ENCODE measurements at regions not wholly inside any gene's neighbourhood (a gene's known extent, or its start where the extent isn't known, plus 50 kb on each side); places are given as distances from the start of the nearest gene placed in this dataset.

DNA sequence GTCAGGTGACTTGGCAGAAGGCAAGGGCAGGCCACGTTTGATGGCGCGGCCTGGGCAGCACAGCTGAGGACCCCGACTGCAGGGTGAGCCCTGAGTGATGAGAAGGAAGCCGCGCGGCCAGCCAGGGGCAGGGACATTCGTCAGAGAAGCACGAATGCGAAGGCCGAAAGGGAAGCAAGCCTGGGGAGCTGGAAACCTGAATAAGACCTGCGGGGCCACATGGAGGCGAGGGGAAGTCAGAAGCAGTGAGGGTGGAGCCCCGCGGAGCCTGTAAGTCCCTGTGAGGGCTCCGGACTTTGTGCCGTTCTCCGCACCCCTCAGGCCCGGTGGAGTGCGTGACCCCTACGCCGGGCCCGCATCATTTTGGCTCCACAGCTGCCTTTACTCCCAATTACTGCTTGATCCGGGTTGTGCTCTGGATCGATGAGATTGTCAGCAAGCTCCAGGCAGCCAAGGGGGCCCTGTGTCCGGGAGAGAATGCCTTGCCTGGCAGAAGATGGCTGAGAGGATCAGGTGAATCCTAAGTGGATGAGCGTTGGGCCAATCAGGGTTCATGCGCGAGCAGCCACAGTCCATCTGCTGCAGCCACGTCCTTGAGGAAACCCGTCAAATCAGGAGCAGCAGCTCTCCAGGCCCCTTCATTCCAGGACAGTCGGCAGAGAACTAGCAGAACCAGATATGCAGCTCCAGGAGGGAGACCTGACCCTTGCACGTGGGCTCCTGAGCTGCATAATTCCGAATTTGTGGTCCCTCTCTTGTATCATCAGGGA is 293.3 kb upstream of the SHH start:
- Mint-ChIP-seq H3K9me3 (ENCODE audit: low read depth, unreplicated experiment) (no peaks in the 10 kb centered on the region), H3K4me1 (ENCODE audit: low read depth, unreplicated experiment) (no peaks in the 10 kb centered on the region), H3K27me3 (ENCODE audit: unreplicated experiment) (peaks cover 16% of the 10 kb centered on the region), H3K27ac (ENCODE audit: unreplicated experiment) (no peak overlapping the region), H3K4me3 (ENCODE audit: low read depth, unreplicated experiment) (no peak overlapping the region), H3K36me3 (ENCODE audit: insufficient read depth, unreplicated experiment) (no peaks in the 10 kb centered on the region)
- BruUV-seq (replicated peaks): no TSS peak
- DNase-seq: no peak
- intact Hi-C loops (cut with micrococcal nuclease; ENCODE audit: unreplicated experiment): no loop called here
- TF ChIP-seq, protein P1, sequence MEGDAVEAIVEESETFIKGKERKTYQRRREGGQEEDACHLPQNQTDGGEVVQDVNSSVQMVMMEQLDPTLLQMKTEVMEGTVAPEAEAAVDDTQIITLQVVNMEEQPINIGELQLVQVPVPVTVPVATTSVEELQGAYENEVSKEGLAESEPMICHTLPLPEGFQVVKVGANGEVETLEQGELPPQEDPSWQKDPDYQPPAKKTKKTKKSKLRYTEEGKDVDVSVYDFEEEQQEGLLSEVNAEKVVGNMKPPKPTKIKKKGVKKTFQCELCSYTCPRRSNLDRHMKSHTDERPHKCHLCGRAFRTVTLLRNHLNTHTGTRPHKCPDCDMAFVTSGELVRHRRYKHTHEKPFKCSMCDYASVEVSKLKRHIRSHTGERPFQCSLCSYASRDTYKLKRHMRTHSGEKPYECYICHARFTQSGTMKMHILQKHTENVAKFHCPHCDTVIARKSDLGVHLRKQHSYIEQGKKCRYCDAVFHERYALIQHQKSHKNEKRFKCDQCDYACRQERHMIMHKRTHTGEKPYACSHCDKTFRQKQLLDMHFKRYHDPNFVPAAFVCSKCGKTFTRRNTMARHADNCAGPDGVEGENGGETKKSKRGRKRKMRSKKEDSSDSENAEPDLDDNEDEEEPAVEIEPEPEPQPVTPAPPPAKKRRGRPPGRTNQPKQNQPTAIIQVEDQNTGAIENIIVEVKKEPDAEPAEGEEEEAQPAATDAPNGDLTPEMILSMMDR (IDR thresholded peaks at IDR 0.05; ENCODE audit: unreplicated experiment): no peak
- CTCF ChIA-PET: no interaction called here

DNA sequence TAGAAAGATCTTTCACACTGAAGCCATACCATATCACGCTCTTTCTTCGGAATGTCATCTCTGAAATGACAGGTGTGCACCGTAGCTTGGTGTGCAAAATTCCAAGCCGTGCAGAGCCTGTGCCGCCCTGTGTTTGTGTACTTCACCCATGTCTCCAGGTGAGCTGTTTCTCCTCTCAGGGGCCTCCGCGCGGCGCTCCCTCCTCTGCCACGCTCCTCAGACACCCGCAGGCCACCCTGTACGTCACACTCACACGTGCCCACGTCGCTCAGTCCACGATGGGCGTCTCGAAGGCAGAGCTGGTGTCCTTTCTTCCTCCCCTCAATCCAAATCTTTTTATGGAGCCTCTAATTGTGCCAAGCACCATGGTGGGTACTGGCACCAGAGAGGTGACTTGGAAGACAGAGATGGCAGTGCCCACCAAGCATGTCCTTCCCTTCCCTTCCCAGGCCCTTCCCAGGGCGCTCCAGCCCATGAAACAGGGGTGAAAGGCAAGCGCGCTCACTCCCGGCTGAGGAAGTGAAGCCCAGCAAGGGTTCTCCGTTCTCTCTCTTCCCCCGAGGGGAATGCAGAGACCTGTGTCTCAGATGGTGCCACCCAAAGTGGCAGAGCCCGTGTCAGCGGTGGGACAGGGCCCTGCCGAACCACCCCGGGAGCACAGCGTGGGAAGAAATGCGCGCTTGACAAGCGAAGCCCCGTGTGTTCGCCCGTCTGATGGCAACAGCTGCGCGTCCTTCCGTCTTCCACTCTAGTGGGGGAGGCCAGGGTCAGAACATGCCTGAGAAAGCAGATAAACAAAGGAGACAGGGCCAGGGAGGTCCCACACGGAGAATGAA is 292.5 kb upstream of the SHH start:
- CTCF ChIA-PET: no interaction called here
- TF ChIP-seq, protein P1 (IDR thresholded peaks at IDR 0.05; ENCODE audit: unreplicated experiment): no peak
- Mint-ChIP-seq H3K4me1 (ENCODE audit: low read depth, unreplicated experiment) (no peaks in the 10 kb centered on the region), H3K27me3 (ENCODE audit: unreplicated experiment) (peaks cover 16% of the 10 kb centered on the region), H3K4me3 (ENCODE audit: low read depth, unreplicated experiment) (no peak overlapping the region), H3K27ac (ENCODE audit: unreplicated experiment) (no peak overlapping the region), H3K9me3 (ENCODE audit: low read depth, unreplicated experiment) (no peaks in the 10 kb centered on the region), H3K36me3 (ENCODE audit: insufficient read depth, unreplicated experiment) (no peaks in the 10 kb centered on the region)
- intact Hi-C loops (cut with micrococcal nuclease; ENCODE audit: unreplicated experiment): no loop called here
- no peak for DNase-seq
- no TSS peak for BruUV-seq (replicated peaks)

DNA sequence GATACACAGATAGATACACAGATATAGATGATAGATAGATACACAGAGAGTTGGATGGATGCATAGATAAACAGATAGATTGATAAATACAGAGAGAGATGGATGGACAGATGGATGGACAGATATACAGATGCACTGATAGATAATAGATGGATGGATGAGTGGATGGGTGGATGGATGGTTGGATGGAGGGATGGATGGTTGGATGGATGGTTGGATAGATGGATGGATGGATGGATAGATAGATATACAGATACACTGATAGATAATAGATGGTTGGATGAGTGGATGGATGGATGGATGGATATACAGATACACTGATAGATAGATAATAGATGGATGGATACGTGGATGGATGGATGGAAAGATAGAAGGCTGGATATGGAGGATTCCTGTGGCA is 290.0 kb upstream of the SHH start:
- no peak for DNase-seq
- TF ChIP-seq, protein P1 (IDR thresholded peaks at IDR 0.05; ENCODE audit: unreplicated experiment): no peak
- no peak overlapping the region for H3K27ac Mint-ChIP-seq (ENCODE audit: unreplicated experiment)
- no peaks in the 10 kb centered on the region for H3K9me3 Mint-ChIP-seq (ENCODE audit: low read depth, unreplicated experiment)
- BruUV-seq (replicated peaks): no TSS peak
- H3K4me1 Mint-ChIP-seq (ENCODE audit: low read depth, unreplicated experiment): no peaks in the 10 kb centered on the region
- CTCF ChIA-PET: no interaction called here
- intact Hi-C loops (cut with micrococcal nuclease; ENCODE audit: unreplicated experiment): no loop called here
- no peaks in the 10 kb centered on the region for H3K36me3 Mint-ChIP-seq (ENCODE audit: insufficient read depth, unreplicated experiment)
- no peak overlapping the region for H3K4me3 Mint-ChIP-seq (ENCODE audit: low read depth, unreplicated experiment)
- H3K27me3 Mint-ChIP-seq (ENCODE audit: unreplicated experiment): peaks cover 16% of the 10 kb centered on the region

DNA sequence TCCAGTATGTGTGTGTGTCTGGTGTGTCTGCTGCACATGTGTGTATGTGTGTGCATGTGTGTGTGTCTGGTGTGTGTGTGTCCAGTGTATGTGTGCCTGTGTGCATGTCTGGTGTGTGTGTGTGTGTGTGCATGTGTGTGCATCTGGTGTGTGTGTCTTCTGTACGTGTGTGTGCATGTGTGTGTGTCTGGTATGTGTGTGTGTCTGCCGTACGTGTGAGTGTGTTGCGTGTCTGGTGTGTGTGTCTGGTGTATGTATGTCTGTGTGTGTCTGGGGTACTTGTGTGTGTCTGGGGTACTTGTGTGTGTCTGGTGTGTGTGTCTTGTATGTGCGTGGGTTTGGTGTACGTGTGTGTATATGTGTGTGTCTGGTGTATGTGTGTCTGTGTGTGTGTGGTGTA is 289.1 kb upstream of the SHH start:
- TF ChIP-seq, protein P1 (IDR thresholded peaks at IDR 0.05; ENCODE audit: unreplicated experiment): no peak
- no peak for DNase-seq
- no peaks in the 10 kb centered on the region for H3K4me1 Mint-ChIP-seq (ENCODE audit: low read depth, unreplicated experiment)
- H3K9me3 Mint-ChIP-seq (ENCODE audit: low read depth, unreplicated experiment): no peaks in the 10 kb centered on the region
- no TSS peak for BruUV-seq (replicated peaks)
- H3K36me3 Mint-ChIP-seq (ENCODE audit: insufficient read depth, unreplicated experiment): no peaks in the 10 kb centered on the region
- intact Hi-C loops (cut with micrococcal nuclease; ENCODE audit: unreplicated experiment): no loop called here
- peaks cover 16% of the 10 kb centered on the region for H3K27me3 Mint-ChIP-seq (ENCODE audit: unreplicated experiment)
- CTCF ChIA-PET: no interaction called here
- H3K4me3 Mint-ChIP-seq (ENCODE audit: low read depth, unreplicated experiment): no peak overlapping the region
- H3K27ac Mint-ChIP-seq (ENCODE audit: unreplicated experiment): no peak overlapping the region
